ENCODE measurements at regions not wholly inside any gene's neighbourhood (a gene's known extent, or its start where the extent isn't known, plus 50 kb on each side); places are given as distances from the start of the nearest gene placed in this dataset.

DNA sequence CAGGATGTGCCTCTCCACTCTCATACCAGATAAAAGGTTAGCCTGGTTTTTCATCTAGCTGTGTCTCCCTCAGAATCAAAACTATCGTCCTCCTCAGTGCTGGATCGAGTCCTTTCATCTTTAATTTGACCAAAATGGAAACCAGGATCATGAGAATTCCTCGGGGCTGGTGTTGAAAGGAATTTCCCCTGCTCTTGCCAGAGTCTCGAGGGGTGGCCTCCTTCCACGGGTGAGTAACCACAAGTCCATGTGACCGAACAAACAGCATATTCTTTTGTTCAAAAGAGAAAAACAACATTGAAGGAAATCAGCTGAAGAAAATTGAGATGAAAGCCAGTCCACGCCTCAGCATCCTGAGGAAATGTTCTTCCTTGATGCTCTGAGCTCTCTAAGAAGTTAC, 165.9 kb upstream of the CDYL start:
- TF ChIP-seq EZH2phosphoT487 (IDR thresholded peaks at IDR 0.05; ENCODE audit: borderline replicate concordance, low read length) (no peak), EZH2 (IDR thresholded peaks at IDR 0.05; ENCODE audit: low read length, unreplicated experiment) (no peak)
